ENCODE measurements at regions not wholly inside any gene's neighbourhood (a gene's known extent, or its start where the extent isn't known, plus 50 kb on each side); places are given as distances from the start of the nearest gene placed in this dataset.

- Mint-ChIP-seq H3K36me3 (no peaks in the 10 kb centered on the region), H3K4me1 (no peaks in the 10 kb centered on the region), H3K27me3 (peaks cover 2 to 3% of the 10 kb centered on the region in 2 donors), H3K27ac (no peak overlapping the region), H3K9me3 (peaks cover 0 to 9% (median 5%) of the 10 kb centered on the region in 3 donors), H3K4me3 (no peak overlapping the region)
- ChIA-PET CTCF (no interaction called here), POLR2A (no interaction called here)
- Histone ChIP-seq H3K9me3 (no peaks in the 10 kb centered on the region), H3K4me1 (ENCODE audit: control insufficient read depth in 1 of 2, extremely low read depth in 1 of 2, insufficient read depth in 2 of 2, low read length in 2 of 2) (no peaks in the 10 kb centered on the region), H3K27me3 (replicated peaks in 1 of 2; ENCODE audit: control insufficient read depth in 2 of 2, extremely low read depth in 1 of 2, insufficient read depth in 2 of 2, low read length in 1 of 2) (peaks cover 0 to 12% of the 10 kb centered on the region in 2 experiments), H3K36me3 (ENCODE audit: control insufficient read depth in 2 of 2, extremely low read depth in 1 of 2, insufficient read depth in 1 of 2, low read length in 1 of 2) (no peaks in the 10 kb centered on the region), H3K4me3 (ENCODE audit: control insufficient read depth in 1 of 2, extremely low read depth in 1 of 2, low read length in 1 of 2) (no peak overlapping the region), H3K27ac (ENCODE audit: low read length) (no peak overlapping the region)
- WGBS (ENCODE audit: insufficient coverage), result no CpG with 5 or more reads among the region's 2 CpGs
- DNase-seq (no peak), ATAC-seq (replicated peaks in 1 of 4) (no peak)
Observed at GRCh38 chr10:27599546-27599945, 95.4 kb downstream of the RAB18 start.

GRCh38 chr10:27600930-27601329 is 96.8 kb downstream of the RAB18 start:
- H3K4me3 Mint-ChIP-seq, result no peak overlapping the region
- no peaks in the 10 kb centered on the region for H3K4me1 Mint-ChIP-seq
- no peak for DNase-seq
- H3K27ac Mint-ChIP-seq, result no peak overlapping the region
- Histone ChIP-seq H3K27ac (ENCODE audit: low read length) (no peak overlapping the region), H3K4me3 (ENCODE audit: control insufficient read depth in 1 of 2, extremely low read depth in 1 of 2, low read length in 1 of 2) (no peak overlapping the region), H3K36me3 (ENCODE audit: control insufficient read depth in 2 of 2, extremely low read depth in 1 of 2, insufficient read depth in 1 of 2, low read length in 1 of 2) (no peaks in the 10 kb centered on the region), H3K4me1 (ENCODE audit: control insufficient read depth in 1 of 2, extremely low read depth in 1 of 2, insufficient read depth in 2 of 2, low read length in 2 of 2) (no peaks in the 10 kb centered on the region), H3K27me3 (replicated peaks in 1 of 2; ENCODE audit: control insufficient read depth in 2 of 2, extremely low read depth in 1 of 2, insufficient read depth in 2 of 2, low read length in 1 of 2) (peaks cover 0 to 12% of the 10 kb centered on the region in 2 experiments), H3K9me3 (no peaks in the 10 kb centered on the region)
- ChIA-PET CTCF (interaction anchor here in 1 of 2 donors (0.6 kb wide), 1 partner anchor 200 kb away, joined by 3 read pairs; no protein-coding TSS in a partner anchor), POLR2A (no interaction called here)
- H3K9me3 Mint-ChIP-seq, result peaks cover 0 to 9% (median 5%) of the 10 kb centered on the region in 3 donors
- 100% methylated on average over 1 of the region's 2 CpGs for WGBS (ENCODE audit: insufficient coverage)
- H3K36me3 Mint-ChIP-seq, result no peaks in the 10 kb centered on the region
- no peak for ATAC-seq (replicated peaks in 1 of 4)
- H3K27me3 Mint-ChIP-seq, result peaks cover 2 to 3% of the 10 kb centered on the region in 2 donors

- DNase-seq, result no peak
- POLR2A ChIA-PET, result interaction anchor here in 1 of 2 donors (0.5 kb wide), 1 partner anchor 727 kb away, joined by 12 read pairs; no protein-coding TSS in a partner anchor
- H3K36me3 ChIP-seq (ENCODE audit: control insufficient read depth in 2 of 2, extremely low read depth in 1 of 2, insufficient read depth in 1 of 2, low read length in 1 of 2), result no peaks in the 10 kb centered on the region
- Mint-ChIP-seq H3K27ac (no peak overlapping the region), H3K4me1 (no peaks in the 10 kb centered on the region), H3K27me3 (peaks cover 2 to 3% of the 10 kb centered on the region in 2 donors), H3K9me3 (peaks cover 0 to 4% (median 0%) of the 10 kb centered on the region in 3 donors), H3K36me3 (no peaks in the 10 kb centered on the region), H3K4me3 (no peak overlapping the region)
- CTCF ChIA-PET, result no interaction called here
- H3K27me3 ChIP-seq (replicated peaks in 1 of 2; ENCODE audit: control insufficient read depth in 2 of 2, extremely low read depth in 1 of 2, insufficient read depth in 2 of 2, low read length in 1 of 2), result peaks cover 0 to 12% of the 10 kb centered on the region in 2 experiments
- ATAC-seq (replicated peaks in 1 of 4), result no peak
- H3K9me3 ChIP-seq, result no peaks in the 10 kb centered on the region
- H3K4me1 ChIP-seq (ENCODE audit: control insufficient read depth in 1 of 2, extremely low read depth in 1 of 2, insufficient read depth in 2 of 2, low read length in 2 of 2), result no peaks in the 10 kb centered on the region
- no peak overlapping the region for H3K27ac ChIP-seq (ENCODE audit: low read length)
- H3K4me3 ChIP-seq (ENCODE audit: control insufficient read depth in 1 of 2, extremely low read depth in 1 of 2, low read length in 1 of 2), result no peak overlapping the region
- 75% methylated on average over 4 of the region's 5 CpGs for WGBS (ENCODE audit: insufficient coverage)
Observed at GRCh38 chr10:27601503-27601902, 97.4 kb downstream of the RAB18 start.

- Histone ChIP-seq H3K36me3 (ENCODE audit: control insufficient read depth in 2 of 2, extremely low read depth in 1 of 2, insufficient read depth in 1 of 2, low read length in 1 of 2) (no peaks in the 10 kb centered on the region), H3K9me3 (no peaks in the 10 kb centered on the region), H3K27me3 (replicated peaks in 1 of 2; ENCODE audit: control insufficient read depth in 2 of 2, extremely low read depth in 1 of 2, insufficient read depth in 2 of 2, low read length in 1 of 2) (peaks cover 0 to 12% of the 10 kb centered on the region in 2 experiments), H3K4me1 (ENCODE audit: control insufficient read depth in 1 of 2, extremely low read depth in 1 of 2, insufficient read depth in 2 of 2, low read length in 2 of 2) (no peaks in the 10 kb centered on the region), H3K27ac (ENCODE audit: low read length) (no peak overlapping the region), H3K4me3 (ENCODE audit: control insufficient read depth in 1 of 2, extremely low read depth in 1 of 2, low read length in 1 of 2) (no peak overlapping the region)
- POLR2A ChIA-PET, result interaction anchor here in 1 of 2 donors (0.5 kb wide), 1 partner anchor 727 kb away, joined by 12 read pairs; no protein-coding TSS in a partner anchor
- Mint-ChIP-seq H3K27ac (no peak overlapping the region), H3K27me3 (peaks cover 2 to 3% of the 10 kb centered on the region in 2 donors), H3K4me1 (no peaks in the 10 kb centered on the region), H3K36me3 (no peaks in the 10 kb centered on the region), H3K9me3 (peaks cover 0 to 4% (median 0%) of the 10 kb centered on the region in 3 donors), H3K4me3 (no peak overlapping the region)
- no peak for DNase-seq
- no peak for ATAC-seq (replicated peaks in 1 of 4)
- no CpG with 5 or more reads among the region's 6 CpGs for WGBS (ENCODE audit: insufficient coverage)
- CTCF ChIA-PET, result no interaction called here
Observed at GRCh38 chr10:27601946-27602538, 97.9 kb downstream of the RAB18 start.

GRCh38 chr10:27603104-27603503 is 99.0 kb downstream of the RAB18 start:
- Mint-ChIP-seq H3K27me3 (peaks cover 2 to 3% of the 10 kb centered on the region in 2 donors), H3K4me1 (peaks cover 2 to 3% (median 3%) of the 10 kb centered on the region in 3 donors), H3K9me3 (peaks cover 0 to 4% (median 0%) of the 10 kb centered on the region in 3 donors), H3K27ac (no peak overlapping the region), H3K4me3 (no peak overlapping the region), H3K36me3 (no peaks in the 10 kb centered on the region)
- Histone ChIP-seq H3K27ac (ENCODE audit: low read length) (no peak overlapping the region), H3K9me3 (no peaks in the 10 kb centered on the region), H3K4me3 (ENCODE audit: control insufficient read depth in 1 of 2, extremely low read depth in 1 of 2, low read length in 1 of 2) (no peak overlapping the region), H3K36me3 (ENCODE audit: control insufficient read depth in 2 of 2, extremely low read depth in 1 of 2, insufficient read depth in 1 of 2, low read length in 1 of 2) (no peaks in the 10 kb centered on the region), H3K4me1 (ENCODE audit: control insufficient read depth in 1 of 2, extremely low read depth in 1 of 2, insufficient read depth in 2 of 2, low read length in 2 of 2) (no peaks in the 10 kb centered on the region), H3K27me3 (replicated peaks in 1 of 2; ENCODE audit: control insufficient read depth in 2 of 2, extremely low read depth in 1 of 2, insufficient read depth in 2 of 2, low read length in 1 of 2) (peaks cover 0 to 12% of the 10 kb centered on the region in 2 experiments)
- ChIA-PET POLR2A (no interaction called here), CTCF (no interaction called here)
- ATAC-seq (replicated peaks in 1 of 4), result no peak
- WGBS (ENCODE audit: insufficient coverage), result no CpG with 5 or more reads among the region's 1 CpG
- no peak for DNase-seq

- CTCF ChIA-PET, result no interaction called here
- Mint-ChIP-seq H3K27me3 (peaks cover 2 to 3% of the 10 kb centered on the region in 2 donors), H3K4me1 (peaks cover 3 to 4% (median 4%) of the 10 kb centered on the region in 3 donors), H3K36me3 (no peaks in the 10 kb centered on the region), H3K4me3 (no peak overlapping the region), H3K27ac (no peak overlapping the region), H3K9me3 (no peaks in the 10 kb centered on the region)
- H3K27me3 ChIP-seq (replicated peaks in 1 of 2; ENCODE audit: control insufficient read depth in 2 of 2, extremely low read depth in 1 of 2, insufficient read depth in 2 of 2, low read length in 1 of 2), result peaks cover 0 to 4% of the 10 kb centered on the region in 2 experiments
- no peaks in the 10 kb centered on the region for H3K9me3 ChIP-seq
- ATAC-seq (replicated peaks in 1 of 4) (no peak), DNase-seq (no peak)
- POLR2A ChIA-PET, result no interaction called here
- no peak overlapping the region for H3K4me3 ChIP-seq (ENCODE audit: control insufficient read depth in 1 of 2, extremely low read depth in 1 of 2, low read length in 1 of 2)
- 86% methylated on average over 1 of the region's 4 CpGs for WGBS (ENCODE audit: insufficient coverage)
- no peak overlapping the region for H3K27ac ChIP-seq (ENCODE audit: low read length)
- no peaks in the 10 kb centered on the region for H3K4me1 ChIP-seq (ENCODE audit: control insufficient read depth in 1 of 2, extremely low read depth in 1 of 2, insufficient read depth in 2 of 2, low read length in 2 of 2)
- H3K36me3 ChIP-seq (ENCODE audit: control insufficient read depth in 2 of 2, extremely low read depth in 1 of 2, insufficient read depth in 1 of 2, low read length in 1 of 2), result no peaks in the 10 kb centered on the region
Observed at GRCh38 chr10:27605318-27605717, 101.2 kb downstream of the RAB18 start.
